Neutrophil (primary cell): ENCODE measurements at regions not wholly inside any gene's neighbourhood (a gene's known extent, or its start where the extent isn't known, plus 50 kb on each side); places are given as distances from the start of the nearest gene placed in this dataset.
"Not testable (repeated sequence)": the region's sequence is repeated elsewhere in the genome, so short reads cannot be mapped to it uniquely, and the experiment has no call there.

Source experiments
- H3K27ac ChIP-seq: fragments of 200-600 bp; sonication (generic); 2 replicates; pipeline ENCODE4 v1.5.1; 2016; ENCODE audit warnings: mild to moderate bottlenecking, moderate library complexity
- H3K27me3 ChIP-seq: fragments of 200-600 bp; sonication (generic); 2 replicates; pipeline ENCODE4 v1.6.0; 2016; ENCODE audit warnings: mild to moderate bottlenecking
- H3K36me3 ChIP-seq: fragments of 200-600 bp; sonication (generic); 2 replicates; pipeline ENCODE4 v1.5.1; 2017
- H3K4me1 ChIP-seq, 2 experiments: fragments of 200-600 bp in 1 of 2; sonication (generic) in 1 of 2; 1 replicate in 1 of 2; 2 replicates in 1 of 2; pipeline versions ENCODE4 v1.5.1 to v1.6.1; 2013 to 2016; ENCODE audit warnings: low read depth in 1 of 2, low read length in 1 of 2, mild to moderate bottlenecking in 1 of 2, moderate library complexity in 1 of 2; ENCODE audit not compliant: control insufficient read depth in 1 of 2, insufficient read depth in 1 of 2
- H3K4me3 ChIP-seq, 2 experiments: fragments of 200-600 bp in 1 of 2; sonication (generic) in 1 of 2; 1 replicate in 1 of 2; 2 replicates in 1 of 2; pipeline ENCODE4 v1.5.1; 2013 to 2016; ENCODE audit warnings: low read depth in 1 of 2, low read length in 1 of 2, mild to moderate bottlenecking in 1 of 2, moderate library complexity in 1 of 2
- H3K9me3 ChIP-seq: fragments of 200-600 bp; sonication (generic); 2 replicates; pipeline ENCODE4 v1.5.1; 2016
- CTCF ChIP-seq: fragments of 200-600 bp; sonication (generic); IDR thresholded peaks from 2 replicates; pipeline ENCODE4 v1.5.1; 2016; ENCODE audit warnings: antibody characterized with exemption

- Histone ChIP-seq H3K27me3 (peaks cover 23% of the 10 kb centered on the region), H3K27ac (no peak overlapping the region), H3K36me3 (no peaks in the 10 kb centered on the region), H3K9me3 (no peaks in the 10 kb centered on the region), H3K4me1 (no peaks in the 10 kb centered on the region), H3K4me3 (no peak overlapping the region)
- no peak for TF ChIP-seq CTCF
Observed at GRCh38 chr17:72463287-72464102, 342.7 kb downstream of the SOX9 start.

DNA sequence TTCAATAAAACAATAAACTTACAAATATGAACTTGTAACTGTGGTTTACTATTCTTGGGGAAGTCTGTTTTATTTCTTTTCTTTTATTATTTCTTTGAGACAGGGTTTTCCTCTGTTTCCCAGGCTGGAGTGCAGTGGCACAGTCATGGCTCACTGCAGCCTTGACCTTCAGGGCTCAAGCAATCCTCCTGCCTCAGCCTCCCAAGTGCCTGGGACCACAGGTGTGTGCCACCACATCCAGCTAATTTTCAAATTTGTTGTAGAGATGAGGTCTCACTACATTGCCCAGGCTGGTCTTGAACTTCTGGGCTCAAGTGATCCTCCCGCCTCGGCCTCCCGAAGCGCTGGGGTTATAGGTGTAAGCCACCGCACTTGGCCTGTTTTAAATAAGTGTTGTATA, 343.4 kb downstream of the SOX9 start:
- not testable (repeated sequence) for H3K9me3 ChIP-seq, H3K36me3 ChIP-seq, H3K4me3 ChIP-seq, H3K4me1 ChIP-seq, H3K27ac ChIP-seq
- H3K27me3 ChIP-seq, result peaks cover 30% of the 10 kb centered on the region

DNA sequence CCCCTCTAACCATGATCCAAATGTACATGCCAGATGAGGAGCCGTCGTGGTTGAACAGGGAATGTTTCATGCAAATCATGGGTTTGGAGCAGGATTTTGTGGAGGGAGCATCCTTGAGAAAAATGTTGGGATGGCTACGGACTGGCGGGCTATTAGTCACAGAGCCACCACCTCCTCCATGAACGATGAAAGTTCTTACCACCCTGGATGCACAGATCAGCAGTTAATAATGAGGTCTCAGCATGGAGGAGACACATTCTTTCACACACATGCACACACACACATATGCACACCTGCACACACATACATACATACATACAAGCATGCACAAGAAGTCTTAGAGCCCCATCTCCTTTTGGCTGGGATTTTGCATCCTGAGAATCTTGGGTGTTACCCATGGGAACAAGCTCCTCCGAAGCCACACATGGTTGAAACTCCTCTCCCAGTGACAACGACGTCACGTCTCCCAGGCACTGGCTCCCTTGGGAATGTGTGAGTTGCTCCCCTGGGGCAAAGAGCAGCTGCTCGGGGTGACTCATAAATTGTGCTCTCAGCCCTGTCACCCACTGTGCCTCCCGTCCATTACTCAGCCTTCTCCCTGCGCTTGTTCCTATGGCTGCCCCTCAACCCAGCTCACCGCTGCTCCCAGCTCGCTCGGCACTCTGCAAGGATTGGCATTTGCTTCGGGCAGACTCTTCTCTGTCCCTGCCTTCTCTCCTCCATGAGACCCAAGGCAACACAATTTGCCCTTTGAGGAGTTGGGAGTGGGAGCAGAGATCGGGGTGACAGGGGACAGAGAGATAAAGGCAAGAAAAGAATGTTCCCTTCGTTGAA, 344.6 kb downstream of the SOX9 start:
- no peak overlapping the region for H3K27ac ChIP-seq
- TF ChIP-seq CTCF, result no peak
- H3K4me3 ChIP-seq, result no peak overlapping the region

GRCh38 chr17:72466199-72466598, 345.4 kb downstream of the SOX9 start:
- Histone ChIP-seq H3K4me1 (no peaks in the 10 kb centered on the region), H3K27ac (no peak overlapping the region), H3K36me3 (no peaks in the 10 kb centered on the region), H3K9me3 (no peaks in the 10 kb centered on the region), H3K27me3 (peaks cover 32% of the 10 kb centered on the region), H3K4me3 (no peak overlapping the region)
- no peak for TF ChIP-seq CTCF

More for the DNA sequence above, 344.6 kb downstream of the SOX9 start:
- Histone ChIP-seq H3K36me3 (no peaks in the 10 kb centered on the region), H3K4me1 (no peaks in the 10 kb centered on the region), H3K27me3 (peaks cover 32% of the 10 kb centered on the region), H3K9me3 (no peaks in the 10 kb centered on the region)

DNA sequence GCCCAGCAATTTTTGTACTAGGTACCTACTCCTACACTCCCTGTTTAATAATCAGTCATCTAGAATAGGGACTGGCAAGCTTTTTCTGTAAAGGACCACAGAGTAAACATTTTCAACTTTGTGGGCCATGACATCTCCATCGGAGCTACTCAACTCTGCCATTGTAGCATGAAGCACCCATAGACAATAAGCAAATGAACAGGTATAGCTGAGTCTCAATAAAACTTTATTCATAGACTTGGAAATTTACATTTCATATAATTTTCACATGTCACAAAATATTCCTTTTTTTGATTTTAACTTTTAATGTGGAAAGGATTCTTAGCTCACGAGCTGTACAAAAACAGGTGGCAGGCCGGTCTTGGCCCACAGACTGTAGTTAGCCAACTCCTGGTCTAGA, 345.8 kb downstream of the SOX9 start:
- Histone ChIP-seq H3K36me3 (no peaks in the 10 kb centered on the region), H3K27ac (no peak overlapping the region), H3K4me3 (no peak overlapping the region), H3K9me3 (no peaks in the 10 kb centered on the region), H3K27me3 (peaks cover 32% of the 10 kb centered on the region), H3K4me1 (no peaks in the 10 kb centered on the region)
- no peak for TF ChIP-seq CTCF
